Fibroblast of the aortic adventitia (primary cell): ENCODE measurements at regions not wholly inside any gene's neighbourhood (a gene's known extent, or its start where the extent isn't known, plus 50 kb on each side); places are given as distances from the start of the nearest gene placed in this dataset.

Source experiments
- DNase-seq: peaks from one replicate; pipeline ENCODE4 v3.0.0-alpha.2; 2010; ENCODE audit warnings: low read depth
- H3K4me3 ChIP-seq: 2 replicates; pipeline ENCODE4 v1.5.1; 2011; ENCODE audit warnings: low read depth, mild to moderate bottlenecking, control low read depth, low read length, moderate library complexity
- TF ChIP-seq, protein P1 (sequence below): IDR thresholded peaks from 2 replicates; pipeline ENCODE4 v1.5.1; 2011; ENCODE audit warnings: mild to moderate bottlenecking, low read length, control low read depth, inconsistent platforms; ENCODE audit not compliant: insufficient read depth

GRCh38 chr14:98161356-98161755 is 1110.6 kb downstream of the BCL11B start:
- TF ChIP-seq, protein P1, sequence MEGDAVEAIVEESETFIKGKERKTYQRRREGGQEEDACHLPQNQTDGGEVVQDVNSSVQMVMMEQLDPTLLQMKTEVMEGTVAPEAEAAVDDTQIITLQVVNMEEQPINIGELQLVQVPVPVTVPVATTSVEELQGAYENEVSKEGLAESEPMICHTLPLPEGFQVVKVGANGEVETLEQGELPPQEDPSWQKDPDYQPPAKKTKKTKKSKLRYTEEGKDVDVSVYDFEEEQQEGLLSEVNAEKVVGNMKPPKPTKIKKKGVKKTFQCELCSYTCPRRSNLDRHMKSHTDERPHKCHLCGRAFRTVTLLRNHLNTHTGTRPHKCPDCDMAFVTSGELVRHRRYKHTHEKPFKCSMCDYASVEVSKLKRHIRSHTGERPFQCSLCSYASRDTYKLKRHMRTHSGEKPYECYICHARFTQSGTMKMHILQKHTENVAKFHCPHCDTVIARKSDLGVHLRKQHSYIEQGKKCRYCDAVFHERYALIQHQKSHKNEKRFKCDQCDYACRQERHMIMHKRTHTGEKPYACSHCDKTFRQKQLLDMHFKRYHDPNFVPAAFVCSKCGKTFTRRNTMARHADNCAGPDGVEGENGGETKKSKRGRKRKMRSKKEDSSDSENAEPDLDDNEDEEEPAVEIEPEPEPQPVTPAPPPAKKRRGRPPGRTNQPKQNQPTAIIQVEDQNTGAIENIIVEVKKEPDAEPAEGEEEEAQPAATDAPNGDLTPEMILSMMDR, result no peak
- no peak overlapping the region for H3K4me3 ChIP-seq
- no peak for DNase-seq

- DNase-seq, result no peak
- no peak overlapping the region for H3K4me3 ChIP-seq
- TF ChIP-seq, protein P1, result no peak
Observed at GRCh38 chr14:98162856-98163805, 1108.9 kb downstream of the BCL11B start.

GRCh38 chr14:98163873-98164272 is 1108.1 kb downstream of the BCL11B start:
- H3K4me3 ChIP-seq, result no peak overlapping the region
- TF ChIP-seq, protein P1, result no peak
- DNase-seq, result no peak

GRCh38 chr14:98165976-98166375 is 1106.0 kb downstream of the BCL11B start:
- DNase-seq, result no peak
- H3K4me3 ChIP-seq, result no peak overlapping the region
- TF ChIP-seq, protein P1, result no peak

- no peak for DNase-seq
- H3K4me3 ChIP-seq, result no peak overlapping the region
- TF ChIP-seq, protein P1, result no peak
Observed at GRCh38 chr14:98167275-98167674, 1104.7 kb downstream of the BCL11B start.

DNA sequence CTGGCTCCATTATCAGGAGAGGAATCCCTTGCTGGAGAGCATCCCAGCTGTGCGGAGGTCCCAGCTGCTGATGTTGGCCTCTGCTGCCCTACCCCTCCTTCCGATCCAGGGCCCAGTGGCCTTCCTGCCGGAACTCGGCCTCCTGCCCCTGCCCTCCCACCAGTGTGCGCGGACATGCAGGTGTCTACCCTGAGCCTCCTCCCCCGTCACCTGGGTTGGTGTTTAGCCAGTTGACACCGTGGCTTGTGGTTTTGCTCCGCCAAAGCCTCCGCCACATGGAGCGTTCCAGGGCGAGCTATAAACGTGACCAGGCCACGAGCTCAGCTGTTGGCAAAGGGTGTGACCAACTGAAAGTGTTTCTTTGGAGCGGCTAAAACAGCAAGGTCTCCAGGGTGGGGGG is 1104.3 kb downstream of the BCL11B start:
- no peak overlapping the region for H3K4me3 ChIP-seq
- no peak for DNase-seq
- TF ChIP-seq, protein P1, result no peak
